ENCODE measurements at regions not wholly inside any gene's neighbourhood (a gene's known extent, or its start where the extent isn't known, plus 50 kb on each side); places are given as distances from the start of the nearest gene placed in this dataset.

DNA sequence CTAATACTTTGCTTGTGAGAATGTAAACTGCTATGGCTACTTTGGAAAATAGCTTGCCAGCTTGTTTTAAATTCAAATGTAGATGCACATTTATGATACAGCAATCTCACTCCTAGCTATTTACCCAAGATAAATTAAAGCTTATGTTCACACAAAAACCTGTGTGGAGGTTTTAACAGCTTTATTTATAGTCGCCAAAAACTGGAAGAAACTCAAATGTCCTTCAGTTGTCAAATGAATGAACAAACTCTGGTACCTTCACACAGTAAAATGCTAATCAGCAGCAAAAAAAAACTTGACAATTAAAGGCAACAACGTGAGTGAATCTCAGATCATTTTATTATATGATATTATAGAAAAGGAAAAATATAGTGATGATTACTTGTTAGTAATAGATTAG lies 248.6 kb upstream of the NECTIN3 start:
- Histone ChIP-seq H4K20me1 (no peaks in the 10 kb centered on the region), H3K36me3 (no peaks in the 10 kb centered on the region), H3K9ac (no peak overlapping the region), H3K4me1 (no peaks in the 10 kb centered on the region), H3K9me3 (replicated peaks in 1 of 11) (no peaks in the 10 kb centered on the region), H3K4me3 (no peak overlapping the region), H3K4me2 (no peak overlapping the region), H3K27me3 (no peaks in the 10 kb centered on the region), H3K27ac (no peak overlapping the region)
- no peak for TF ChIP-seq Cebpa-rat (IDR thresholded peaks at IDR 0.05)

- H3K9me3 ChIP-seq (replicated peaks in 1 of 11): peaks cover 0 to 6% (median 0%) of the 10 kb centered on the region in 11 experiments; a peak in 2 of 22 replicates
- H3K9ac ChIP-seq: no peak overlapping the region
- H3K36me3 ChIP-seq: no peaks in the 10 kb centered on the region
- no peak for TF ChIP-seq Cebpa-rat (IDR thresholded peaks at IDR 0.05)
- H3K27ac ChIP-seq: no peak overlapping the region
- no peaks in the 10 kb centered on the region for H3K4me1 ChIP-seq
- no peak overlapping the region for H3K4me3 ChIP-seq
- H3K27me3 ChIP-seq: no peaks in the 10 kb centered on the region
- H4K20me1 ChIP-seq: no peaks in the 10 kb centered on the region
- H3K4me2 ChIP-seq: no peak overlapping the region
Measured at GRCh38 chr3:110846971-110847370, 224.6 kb upstream of the NECTIN3 start.

- Histone ChIP-seq H4K20me1 (no peaks in the 10 kb centered on the region), H3K9me3 (replicated peaks in 1 of 11) (peaks cover 0 to 6% (median 0%) of the 10 kb centered on the region in 11 experiments; a peak in 2 of 22 replicates), H3K4me2 (no peak overlapping the region), H3K27ac (no peak overlapping the region), H3K4me3 (no peak overlapping the region), H3K36me3 (no peaks in the 10 kb centered on the region), H3K27me3 (no peaks in the 10 kb centered on the region), H3K4me1 (no peaks in the 10 kb centered on the region), H3K9ac (no peak overlapping the region)
- no peak for TF ChIP-seq Cebpa-rat (IDR thresholded peaks at IDR 0.05)
Measured at GRCh38 chr3:110849064-110849463, 222.6 kb upstream of the NECTIN3 start.

DNA sequence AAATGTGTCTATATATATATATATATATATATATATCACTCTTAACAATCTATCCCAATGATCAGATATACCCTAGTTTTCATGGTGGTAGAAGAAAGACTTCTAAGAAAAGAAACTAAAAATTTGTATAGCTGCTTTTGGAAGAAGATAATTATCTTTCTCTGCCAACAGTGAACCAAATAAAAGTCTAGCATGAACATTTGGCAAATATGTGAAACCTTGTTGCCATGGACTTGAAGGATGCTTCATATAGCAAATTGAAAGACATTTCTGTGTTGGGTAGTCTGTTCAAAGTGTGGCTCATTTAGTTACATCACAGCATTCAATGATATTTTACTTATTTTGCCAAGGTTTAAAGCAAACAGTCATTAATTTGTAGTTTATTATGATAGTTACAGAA lies 219.9 kb upstream of the NECTIN3 start:
- Histone ChIP-seq H3K36me3 (no peaks in the 10 kb centered on the region), H4K20me1 (no peaks in the 10 kb centered on the region)
- no peak for TF ChIP-seq Cebpa-rat (IDR thresholded peaks at IDR 0.05)

DNA sequence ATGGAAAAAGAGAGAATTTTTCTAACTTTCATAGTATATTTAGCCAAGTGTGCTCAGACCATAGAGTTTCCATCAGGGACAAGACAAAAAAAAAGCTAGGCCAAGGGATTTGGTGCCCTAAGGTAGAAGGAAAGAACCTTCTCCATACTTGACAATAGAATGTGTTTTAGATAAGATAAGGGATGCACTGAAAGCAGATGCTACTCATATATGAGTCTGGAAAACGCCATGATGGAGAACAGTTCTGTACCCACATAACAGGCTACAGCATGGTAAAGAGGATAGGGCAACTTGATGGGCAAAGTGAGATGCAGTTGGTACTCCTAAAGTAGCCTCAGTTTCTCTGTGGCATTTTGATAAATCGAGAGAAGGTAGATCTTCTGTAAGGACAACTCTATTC lies 216.4 kb upstream of the NECTIN3 start:
- Histone ChIP-seq H4K20me1 (no peaks in the 10 kb centered on the region), H3K4me1 (no peaks in the 10 kb centered on the region), H3K9me3 (replicated peaks in 1 of 11) (no peaks in the 10 kb centered on the region), H3K36me3 (no peaks in the 10 kb centered on the region), H3K4me3 (no peak overlapping the region), H3K27ac (no peak overlapping the region), H3K9ac (no peak overlapping the region), H3K27me3 (no peaks in the 10 kb centered on the region), H3K4me2 (no peak overlapping the region)
- no peak for TF ChIP-seq Cebpa-rat (IDR thresholded peaks at IDR 0.05)

More for the DNA sequence above, 219.9 kb upstream of the NECTIN3 start:
- Histone ChIP-seq H3K9ac (no peak overlapping the region), H3K9me3 (replicated peaks in 1 of 11) (no peaks in the 10 kb centered on the region), H3K27me3 (no peaks in the 10 kb centered on the region), H3K4me1 (no peaks in the 10 kb centered on the region), H3K27ac (no peak overlapping the region), H3K4me3 (no peak overlapping the region), H3K4me2 (no peak overlapping the region)

GRCh38 chr3:110856916-110857315 lies 214.7 kb upstream of the NECTIN3 start:
- no peaks in the 10 kb centered on the region for H3K4me1 ChIP-seq
- no peaks in the 10 kb centered on the region for H4K20me1 ChIP-seq
- no peak overlapping the region for H3K27ac ChIP-seq
- H3K27me3 ChIP-seq: no peaks in the 10 kb centered on the region
- H3K9ac ChIP-seq: no peak overlapping the region
- H3K36me3 ChIP-seq: no peaks in the 10 kb centered on the region
- H3K9me3 ChIP-seq (replicated peaks in 1 of 11): no peaks in the 10 kb centered on the region
- no peak for TF ChIP-seq Cebpa-rat (IDR thresholded peaks at IDR 0.05)
- H3K4me2 ChIP-seq: no peak overlapping the region
- no peak overlapping the region for H3K4me3 ChIP-seq

- TF ChIP-seq Cebpa-rat (IDR thresholded peaks at IDR 0.05): no peak
- H3K4me2 ChIP-seq: no peak overlapping the region
- no peaks in the 10 kb centered on the region for H4K20me1 ChIP-seq
- no peak overlapping the region for H3K4me3 ChIP-seq
- no peak overlapping the region for H3K27ac ChIP-seq
- no peak overlapping the region for H3K9ac ChIP-seq
- no peaks in the 10 kb centered on the region for H3K27me3 ChIP-seq
- H3K4me1 ChIP-seq: no peaks in the 10 kb centered on the region
- H3K9me3 ChIP-seq (replicated peaks in 1 of 11): no peaks in the 10 kb centered on the region
- H3K36me3 ChIP-seq: no peaks in the 10 kb centered on the region
Measured at GRCh38 chr3:110858549-110858948, 213.1 kb upstream of the NECTIN3 start.

DNA sequence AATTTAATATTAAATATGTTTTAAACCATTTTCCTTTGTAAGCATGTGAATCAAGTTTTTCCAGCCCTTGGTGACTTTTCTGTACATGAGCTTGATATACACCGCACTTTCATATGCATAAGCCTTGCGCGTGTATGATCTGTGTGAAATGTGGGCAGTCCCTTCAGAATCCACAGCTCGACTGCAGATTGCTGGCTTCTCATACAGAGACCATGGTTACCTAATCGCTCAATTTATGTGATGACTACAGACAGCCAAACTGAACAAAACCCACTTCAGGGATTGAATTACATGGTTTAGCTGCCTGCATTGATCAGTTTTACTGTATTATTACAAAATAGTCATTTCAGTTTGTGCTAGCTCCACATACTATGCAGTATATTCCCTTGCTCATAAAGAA lies 212.3 kb upstream of the NECTIN3 start:
- Histone ChIP-seq H3K36me3 (no peaks in the 10 kb centered on the region), H3K9ac (no peak overlapping the region), H3K27me3 (no peaks in the 10 kb centered on the region), H3K9me3 (replicated peaks in 1 of 11) (no peaks in the 10 kb centered on the region), H4K20me1 (no peaks in the 10 kb centered on the region), H3K4me1 (no peaks in the 10 kb centered on the region), H3K27ac (no peak overlapping the region), H3K4me2 (no peak overlapping the region), H3K4me3 (no peak overlapping the region)
- no peak for TF ChIP-seq Cebpa-rat (IDR thresholded peaks at IDR 0.05)

DNA sequence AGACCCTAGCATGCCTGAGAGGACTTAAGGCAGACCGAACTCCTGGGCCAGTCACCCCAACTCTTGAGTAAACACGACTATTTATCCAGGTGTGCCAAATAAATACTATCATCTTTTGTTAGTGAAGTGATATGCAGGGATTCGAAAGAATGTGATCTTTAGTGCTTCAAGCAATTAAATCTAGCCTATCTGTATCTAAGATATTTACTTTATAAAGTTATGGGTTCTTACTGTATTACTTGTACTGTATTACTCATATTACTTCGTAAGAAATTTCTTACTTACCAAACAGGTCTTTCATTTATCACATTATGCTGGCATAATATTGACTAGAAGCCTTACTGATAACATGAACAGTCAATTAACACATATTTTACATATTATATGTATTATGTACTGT lies 211.6 kb upstream of the NECTIN3 start:
- TF ChIP-seq Cebpa-rat (IDR thresholded peaks at IDR 0.05): no peak
- Histone ChIP-seq H3K4me1 (no peaks in the 10 kb centered on the region), H4K20me1 (no peaks in the 10 kb centered on the region), H3K9ac (no peak overlapping the region), H3K4me2 (no peak overlapping the region), H3K27me3 (no peaks in the 10 kb centered on the region), H3K27ac (no peak overlapping the region), H3K36me3 (no peaks in the 10 kb centered on the region), H3K9me3 (replicated peaks in 1 of 11) (no peaks in the 10 kb centered on the region), H3K4me3 (no peak overlapping the region)

DNA sequence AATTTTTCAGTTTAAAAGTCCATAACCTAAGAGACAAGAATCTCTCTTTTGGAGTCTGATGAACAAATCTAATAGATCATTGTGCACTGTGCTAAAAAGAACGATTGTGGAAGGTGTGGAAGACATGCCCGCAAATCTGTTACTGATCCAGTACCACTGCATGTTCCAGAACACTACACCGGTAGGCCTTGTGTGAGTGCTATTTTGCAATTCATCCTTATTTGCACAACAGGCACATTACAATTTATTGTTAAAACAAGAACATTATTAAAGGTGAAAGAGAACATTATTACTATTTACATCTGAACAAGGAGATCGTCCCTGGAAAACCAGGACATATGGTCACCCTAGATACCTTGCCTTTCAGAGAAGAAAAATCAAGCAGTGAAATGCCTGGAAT lies 205.7 kb upstream of the NECTIN3 start:
- no peak overlapping the region for H3K4me3 ChIP-seq
- H3K4me1 ChIP-seq: no peaks in the 10 kb centered on the region
- H4K20me1 ChIP-seq: no peaks in the 10 kb centered on the region
- no peaks in the 10 kb centered on the region for H3K27me3 ChIP-seq
- H3K9ac ChIP-seq: no peak overlapping the region
- no peak for TF ChIP-seq Cebpa-rat (IDR thresholded peaks at IDR 0.05)
- no peaks in the 10 kb centered on the region for H3K9me3 ChIP-seq (replicated peaks in 1 of 11)
- no peak overlapping the region for H3K4me2 ChIP-seq
- no peak overlapping the region for H3K27ac ChIP-seq
- H3K36me3 ChIP-seq: no peaks in the 10 kb centered on the region

- Histone ChIP-seq H3K27me3 (no peaks in the 10 kb centered on the region), H4K20me1 (no peaks in the 10 kb centered on the region), H3K27ac (no peak overlapping the region), H3K9ac (no peak overlapping the region), H3K9me3 (replicated peaks in 1 of 11) (no peaks in the 10 kb centered on the region), H3K4me2 (no peak overlapping the region), H3K4me1 (no peaks in the 10 kb centered on the region), H3K36me3 (no peaks in the 10 kb centered on the region), H3K4me3 (no peak overlapping the region)
- no peak for TF ChIP-seq Cebpa-rat (IDR thresholded peaks at IDR 0.05)
Measured at GRCh38 chr3:110868106-110868505, 203.5 kb upstream of the NECTIN3 start.
